Transverse colon (tissue), 4 donors: ENCODE measurements at regions not wholly inside any gene's neighbourhood (a gene's known extent, or its start where the extent isn't known, plus 50 kb on each side); places are given as distances from the start of the nearest gene placed in this dataset.
"Not testable (repeated sequence)": the region's sequence is repeated elsewhere in the genome, so short reads cannot be mapped to it uniquely, and the experiment has no call there.

Experiments
- DNase-seq: peaks from one replicate; pipeline ENCODE4 v3.0.0-alpha.2; 2019
- H3K27ac ChIP-seq, 4 donors: fragments of 200-600 bp; sonication (generic); 2 replicates each; pipeline ENCODE4 v1.5.1; 2016 to 2018; ENCODE audit warnings: inconsistent platforms in 4 of 4
- H3K27me3 ChIP-seq: fragments of 200-600 bp; sonication (generic); 2 replicates; pipeline ENCODE4 v1.5.1; 2017; ENCODE audit warnings: inconsistent platforms
- H3K36me3 ChIP-seq, 4 donors: fragments of 200-600 bp; sonication (generic); 2 replicates each; pipeline ENCODE4 v1.5.1; 2017 to 2019; ENCODE audit warnings: inconsistent platforms in 4 of 4
- H3K4me1 ChIP-seq, 4 donors: fragments of 200-600 bp; sonication (generic); 2 replicates each; pipeline ENCODE4 v1.5.1; 2017 to 2020; ENCODE audit warnings: inconsistent platforms in 4 of 4
- H3K4me3 ChIP-seq, 4 donors: fragments of 200-600 bp; sonication (generic); 1 replicate in 1 of 4; 2 replicates in 3 of 4; pipeline versions ENCODE4 v1.5.1 to v1.6.1; 2017 to 2019; ENCODE audit warnings: inconsistent platforms in 4 of 4
- H3K9me3 ChIP-seq, 2 donors: fragments of 200-600 bp; sonication (generic); 2 replicates each; pipeline ENCODE4 v1.5.1; 2017 to 2019; ENCODE audit warnings: inconsistent platforms in 2 of 2
- CTCF ChIP-seq, 5 experiments: fragments of 200-600 bp in 3 of 5; fragments of 450-650 bp in 2 of 5; sonication (generic) in 3 of 5; IDR thresholded peaks; 1 replicate in 2 of 5; 2 replicates in 3 of 5; pipeline ENCODE4 v1.5.1; 2016 to 2017; ENCODE audit warnings: antibody characterized with exemption in 5 of 5, inconsistent platforms in 3 of 5, mild to moderate bottlenecking in 2 of 5, moderate library complexity in 1 of 5
- EP300 ChIP-seq: sonication (generic); formaldehyde crosslinking; IDR thresholded peaks from one replicate; pipeline ENCODE4 v1.6.1; 2017; ENCODE audit warnings: antibody characterized with exemption, low read depth
- POLR2A ChIP-seq: fragments of 450-650 bp; IDR thresholded peaks from one replicate; pipeline ENCODE4 v1.6.1; 2016; ENCODE audit warnings: antibody characterized with exemption, mild to moderate bottlenecking, moderate library complexity
- POLR2AphosphoS5 ChIP-seq, 3 donors: sonication (generic); formaldehyde crosslinking; IDR thresholded peaks; one replicate each; pipeline ENCODE4 v1.6.1; 2016; ENCODE audit warnings: antibody characterized with exemption in 3 of 3
- WGBS, 2 donors: methylation state at CpG; one replicate each; pipeline ENCODE4 v1.1.5; 2018; ENCODE audit warnings: low coverage in 1 of 2; 5-methylcytosine and 5-hydroxymethylcytosine counted together
- in situ Hi-C, 4 donors: fragments of 200-750 bp; cut with MboI; loops; one replicate each; pipeline versions ENCODE4 v1.15.0 to v1.15.1; 2017; ENCODE audit warnings: low sequenced_read_pairs in 3 of 4, low pct_ligation_motif_present in 1 of 4, low pct_unique_long_range_greater_than_20kb in 1 of 4
- intact Hi-C: fragments of 100-400 bp; cut with DNase I; formaldehyde crosslinking; loops from one replicate; pipeline ENCODE4 v1.15.1; 2023; ENCODE audit warnings: low total_unique reads

GRCh38 chr7:149683181-149683580 lies 90.2 kb downstream of the ZNF467 start:
- WGBS, 2 donors = 36 to 59% methylated on average over 2 of the region's 2 CpGs
- no peaks in the 10 kb centered on the region for H3K4me1 ChIP-seq
- H3K27ac ChIP-seq = no peak overlapping the region
- peaks cover 13% of the 10 kb centered on the region for H3K27me3 ChIP-seq
- no peak overlapping the region for H3K4me3 ChIP-seq
- H3K9me3 ChIP-seq = no peaks in the 10 kb centered on the region
- no peak for TF ChIP-seq EP300
- TF ChIP-seq POLR2AphosphoS5 (IDR thresholded peaks at IDR 0.05) = no peak
- TF ChIP-seq CTCF (IDR thresholded peaks at IDR 0.05) = no peak
- TF ChIP-seq POLR2A = no peak
- intact Hi-C loops = no loop called here
- no peak for DNase-seq
- H3K36me3 ChIP-seq = no peaks in the 10 kb centered on the region
- in situ Hi-C loops = no loop called here

- intact Hi-C loops = no loop called here
- Histone ChIP-seq H3K27ac (no peak overlapping the region), H3K4me3 (no peak overlapping the region), H3K4me1 (no peaks in the 10 kb centered on the region), H3K27me3 (peaks cover 13% of the 10 kb centered on the region), H3K36me3 (no peaks in the 10 kb centered on the region), H3K9me3 (no peaks in the 10 kb centered on the region)
- DNase-seq = no peak
- in situ Hi-C loops = no loop called here
- TF ChIP-seq POLR2A (no peak), EP300 (no peak), CTCF (IDR thresholded peaks at IDR 0.05) (no peak), POLR2AphosphoS5 (IDR thresholded peaks at IDR 0.05) (no peak)
Measured at GRCh38 chr7:149682038-149682437, 91.3 kb downstream of the ZNF467 start.

GRCh38 chr7:149681274-149681673 lies 92.1 kb downstream of the ZNF467 start:
- TF ChIP-seq POLR2A (no peak), CTCF (IDR thresholded peaks at IDR 0.05) (no peak), EP300 (no peak), POLR2AphosphoS5 (IDR thresholded peaks at IDR 0.05) (no peak)
- 20 to 39% methylated on average over 1 of the region's 1 CpG for WGBS, 2 donors

GRCh38 chr7:149680331-149681025 lies 92.9 kb downstream of the ZNF467 start:
- no peak for TF ChIP-seq POLR2A
- TF ChIP-seq CTCF (IDR thresholded peaks at IDR 0.05) = no peak
- TF ChIP-seq EP300 = no peak
- no peak for TF ChIP-seq POLR2AphosphoS5 (IDR thresholded peaks at IDR 0.05)
- no peaks in the 10 kb centered on the region for H3K4me1 ChIP-seq
- in situ Hi-C loops = no loop called here

More at GRCh38 chr7:149681274-149681673, 92.1 kb downstream of the ZNF467 start:
- no peaks in the 10 kb centered on the region for H3K36me3 ChIP-seq
- no peak overlapping the region for H3K4me3 ChIP-seq
- intact Hi-C loops (no loop called here), in situ Hi-C loops (no loop called here)
- DNase-seq = no peak
- H3K27me3 ChIP-seq = peaks cover 13% of the 10 kb centered on the region
- no peaks in the 10 kb centered on the region for H3K4me1 ChIP-seq
- H3K9me3 ChIP-seq = no peaks in the 10 kb centered on the region
- no peak overlapping the region for H3K27ac ChIP-seq

GRCh38 chr7:149674728-149675385 lies 98.5 kb downstream of the ZNF467 start:
- H3K4me1 ChIP-seq, H3K27me3 ChIP-seq, H3K36me3 ChIP-seq, H3K9me3 ChIP-seq, H3K27ac ChIP-seq, intact Hi-C loops, H3K4me3 ChIP-seq, in situ Hi-C loops, DNase-seq: not testable (repeated sequence)
- WGBS, 2 donors = 66 to 82% methylated on average over 5 to 10 of the region's 10 CpGs

More at GRCh38 chr7:149680331-149681025, 92.9 kb downstream of the ZNF467 start:
- H3K4me3 ChIP-seq = no peak overlapping the region
- no peak for DNase-seq
- WGBS, 2 donors = 29 to 68% methylated on average over 1 to 2 of the region's 2 CpGs
- no peaks in the 10 kb centered on the region for H3K9me3 ChIP-seq
- intact Hi-C loops = no loop called here
- H3K36me3 ChIP-seq = no peaks in the 10 kb centered on the region
- H3K27me3 ChIP-seq = peaks cover 13% of the 10 kb centered on the region
- no peak overlapping the region for H3K27ac ChIP-seq
